Endothelial cell of umbilical vein (primary cell): ENCODE measurements at regions not wholly inside any gene's neighbourhood (a gene's known extent, or its start where the extent isn't known, plus 50 kb on each side); places are given as distances from the start of the nearest gene placed in this dataset.
"Not testable (repeated sequence)": the region's sequence is repeated elsewhere in the genome, so short reads cannot be mapped to it uniquely, and the experiment has no call there.

ENCODE experiments used
- EZH2 ChIP-seq: IDR thresholded peaks from 2 replicates; pipeline ENCODE4 v1.6.1; 2012; ENCODE audit warnings: borderline replicate concordance, low read depth, mild to moderate bottlenecking, moderate library complexity, low read length, inconsistent platforms; ENCODE audit not compliant: severe bottlenecking
- POLR2A ChIP-seq: IDR thresholded peaks from 2 replicates; pipeline ENCODE4 v1.6.1; 2012; ENCODE audit warnings: low read depth, mild to moderate bottlenecking, control low read depth, low read length
- POLR2AphosphoS5 ChIP-seq: IDR thresholded peaks from 2 replicates; pipeline ENCODE4 v1.6.1; 2012; ENCODE audit warnings: low read depth, mild to moderate bottlenecking, control low read depth, low read length, moderate library complexity; ENCODE audit not compliant: insufficient read depth
- TF ChIP-seq, protein P1 (sequence below), 2 donors: IDR thresholded peaks; 1 replicate in 1 of 2; 2 replicates in 1 of 2; pipeline ENCODE4 v1.5.1; 2011; ENCODE audit warnings: low read length in 2 of 2, mild to moderate bottlenecking in 2 of 2, moderate library complexity in 2 of 2, control low read depth in 1 of 2, inconsistent platforms in 1 of 2, low read depth in 1 of 2; ENCODE audit not compliant: insufficient read depth in 1 of 2; ENCODE audit errors: extremely low read depth in 1 of 2
- TF ChIP-seq, protein P2 (sequence below): IDR thresholded peaks from 2 replicates; pipeline ENCODE4 v1.6.1; 2011; ENCODE audit not compliant: insufficient read depth, insufficient read length

DNA sequence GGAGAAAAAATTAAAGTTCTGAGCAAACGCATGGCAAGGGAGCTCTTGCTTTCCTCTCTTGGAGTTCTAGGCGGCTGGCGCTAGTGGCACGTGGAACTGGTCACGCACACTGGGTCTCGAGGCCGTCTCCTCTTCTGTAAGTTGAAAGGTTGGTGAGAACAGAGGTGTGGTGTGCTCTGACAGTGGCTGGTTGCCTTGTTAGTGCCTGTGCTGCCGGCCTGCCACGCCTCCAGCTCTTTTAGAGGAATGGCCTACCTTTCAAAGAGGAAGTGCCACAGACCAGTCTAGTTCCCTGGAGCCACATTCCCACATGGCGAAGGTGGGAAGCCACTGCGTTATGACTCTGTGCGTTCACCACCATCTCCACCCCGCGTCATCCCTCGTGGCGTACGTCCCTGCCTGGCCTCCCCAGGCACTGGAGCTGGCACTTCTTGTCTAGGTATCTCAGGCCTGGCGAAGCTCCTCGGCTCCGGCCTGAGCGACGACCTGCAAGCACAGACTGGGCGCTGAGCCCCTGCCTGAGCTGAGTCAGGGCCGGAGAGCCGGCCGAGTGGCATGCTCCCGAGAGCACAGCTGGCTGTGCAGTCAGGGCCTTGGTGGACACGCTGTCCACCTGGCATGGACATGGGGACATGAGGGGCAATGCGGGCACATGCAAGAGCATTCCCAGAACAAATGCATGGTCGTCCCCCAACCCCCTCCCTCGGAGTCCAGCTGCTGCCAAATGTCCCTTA, 4453.1 kb upstream of the TPTE start:
- TF ChIP-seq, protein P1, sequence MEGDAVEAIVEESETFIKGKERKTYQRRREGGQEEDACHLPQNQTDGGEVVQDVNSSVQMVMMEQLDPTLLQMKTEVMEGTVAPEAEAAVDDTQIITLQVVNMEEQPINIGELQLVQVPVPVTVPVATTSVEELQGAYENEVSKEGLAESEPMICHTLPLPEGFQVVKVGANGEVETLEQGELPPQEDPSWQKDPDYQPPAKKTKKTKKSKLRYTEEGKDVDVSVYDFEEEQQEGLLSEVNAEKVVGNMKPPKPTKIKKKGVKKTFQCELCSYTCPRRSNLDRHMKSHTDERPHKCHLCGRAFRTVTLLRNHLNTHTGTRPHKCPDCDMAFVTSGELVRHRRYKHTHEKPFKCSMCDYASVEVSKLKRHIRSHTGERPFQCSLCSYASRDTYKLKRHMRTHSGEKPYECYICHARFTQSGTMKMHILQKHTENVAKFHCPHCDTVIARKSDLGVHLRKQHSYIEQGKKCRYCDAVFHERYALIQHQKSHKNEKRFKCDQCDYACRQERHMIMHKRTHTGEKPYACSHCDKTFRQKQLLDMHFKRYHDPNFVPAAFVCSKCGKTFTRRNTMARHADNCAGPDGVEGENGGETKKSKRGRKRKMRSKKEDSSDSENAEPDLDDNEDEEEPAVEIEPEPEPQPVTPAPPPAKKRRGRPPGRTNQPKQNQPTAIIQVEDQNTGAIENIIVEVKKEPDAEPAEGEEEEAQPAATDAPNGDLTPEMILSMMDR (IDR thresholded peaks at IDR 0.05; ENCODE audit: extremely low read depth in 1 of 2, insufficient read depth in 1 of 2, low read depth in 1 of 2, low read length in 2 of 2), result not testable (repeated sequence)
- TF ChIP-seq POLR2A, POLR2AphosphoS5, EZH2: not testable (repeated sequence)
- TF ChIP-seq, protein P2, sequence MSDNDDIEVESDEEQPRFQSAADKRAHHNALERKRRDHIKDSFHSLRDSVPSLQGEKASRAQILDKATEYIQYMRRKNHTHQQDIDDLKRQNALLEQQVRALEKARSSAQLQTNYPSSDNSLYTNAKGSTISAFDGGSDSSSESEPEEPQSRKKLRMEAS, result not testable (repeated sequence)
